ENCODE measurements at regions not wholly inside any gene's neighbourhood (a gene's known extent, or its start where the extent isn't known, plus 50 kb on each side); places are given as distances from the start of the nearest gene placed in this dataset.

DNA sequence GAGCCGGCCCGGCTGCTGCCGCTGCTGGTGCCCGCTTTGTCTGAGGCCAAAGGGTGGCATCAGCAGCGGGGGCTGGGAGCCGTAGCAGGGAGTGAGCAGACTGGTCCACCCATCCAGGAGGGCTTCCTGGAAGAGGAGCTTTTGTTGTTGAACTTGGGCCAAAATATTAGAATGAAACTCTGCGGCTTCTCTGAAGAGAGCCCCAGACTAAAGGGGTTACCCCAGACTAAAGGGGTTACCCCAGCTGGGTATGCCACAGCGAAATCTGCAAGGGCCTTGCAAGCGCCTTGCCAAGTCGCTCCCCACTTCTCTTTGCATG lies 154.7 kb upstream of the ZMIZ1 start:
- no peak overlapping the region for H3K27ac Mint-ChIP-seq (ENCODE audit: unreplicated experiment)

DNA sequence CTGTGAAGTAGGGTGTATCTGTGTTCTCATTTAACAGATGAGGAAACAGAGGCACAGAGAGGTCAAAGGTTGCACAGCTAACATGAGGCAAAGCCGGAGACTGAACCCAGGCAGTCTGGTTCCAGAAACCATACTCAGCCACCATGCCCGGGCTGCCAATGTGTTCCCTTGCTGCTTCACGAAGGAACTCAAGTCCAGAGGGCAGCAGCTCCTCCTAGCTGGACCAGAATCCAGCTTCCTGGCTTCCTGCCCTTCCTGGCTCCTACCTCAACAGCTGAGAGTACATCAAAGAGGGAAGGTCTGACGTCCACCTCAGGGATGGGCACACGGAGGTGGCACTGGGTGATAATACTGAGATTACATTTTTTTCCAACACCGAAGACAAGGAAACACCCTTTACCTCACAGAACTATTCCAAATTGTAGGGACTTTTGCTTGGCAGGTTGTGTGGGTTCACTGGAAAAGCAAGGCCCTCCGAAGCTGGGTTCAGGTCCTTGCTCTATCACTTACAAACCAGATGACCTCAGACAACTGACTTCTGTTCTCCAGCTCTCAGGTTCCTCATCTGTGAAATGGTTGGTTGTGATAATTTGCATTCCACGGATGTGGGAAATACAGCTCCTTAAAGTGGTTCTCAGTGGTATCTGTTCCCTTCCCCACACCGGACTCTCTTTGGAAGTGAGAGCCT lies 154.1 kb upstream of the ZMIZ1 start:
- Mint-ChIP-seq H3K36me3 (ENCODE audit: low read depth, unreplicated experiment) (no peaks in the 10 kb centered on the region), H3K4me1 (ENCODE audit: unreplicated experiment) (peaks cover 20% of the 10 kb centered on the region), H3K9me3 (ENCODE audit: unreplicated experiment) (no peaks in the 10 kb centered on the region), H3K4me3 (ENCODE audit: unreplicated experiment) (peak overlapping the region; percentile 11), H3K27me3 (ENCODE audit: unreplicated experiment) (peaks cover 16% of the 10 kb centered on the region), H3K27ac (ENCODE audit: unreplicated experiment) (no peak overlapping the region)
- TF ChIP-seq, protein P1, sequence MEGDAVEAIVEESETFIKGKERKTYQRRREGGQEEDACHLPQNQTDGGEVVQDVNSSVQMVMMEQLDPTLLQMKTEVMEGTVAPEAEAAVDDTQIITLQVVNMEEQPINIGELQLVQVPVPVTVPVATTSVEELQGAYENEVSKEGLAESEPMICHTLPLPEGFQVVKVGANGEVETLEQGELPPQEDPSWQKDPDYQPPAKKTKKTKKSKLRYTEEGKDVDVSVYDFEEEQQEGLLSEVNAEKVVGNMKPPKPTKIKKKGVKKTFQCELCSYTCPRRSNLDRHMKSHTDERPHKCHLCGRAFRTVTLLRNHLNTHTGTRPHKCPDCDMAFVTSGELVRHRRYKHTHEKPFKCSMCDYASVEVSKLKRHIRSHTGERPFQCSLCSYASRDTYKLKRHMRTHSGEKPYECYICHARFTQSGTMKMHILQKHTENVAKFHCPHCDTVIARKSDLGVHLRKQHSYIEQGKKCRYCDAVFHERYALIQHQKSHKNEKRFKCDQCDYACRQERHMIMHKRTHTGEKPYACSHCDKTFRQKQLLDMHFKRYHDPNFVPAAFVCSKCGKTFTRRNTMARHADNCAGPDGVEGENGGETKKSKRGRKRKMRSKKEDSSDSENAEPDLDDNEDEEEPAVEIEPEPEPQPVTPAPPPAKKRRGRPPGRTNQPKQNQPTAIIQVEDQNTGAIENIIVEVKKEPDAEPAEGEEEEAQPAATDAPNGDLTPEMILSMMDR (IDR thresholded peaks at IDR 0.05; ENCODE audit: unreplicated experiment) = no peak
- DNase-seq (ENCODE audit: low spot score) = no peak

More for the DNA sequence above, 154.7 kb upstream of the ZMIZ1 start:
- H3K36me3 Mint-ChIP-seq (ENCODE audit: low read depth, unreplicated experiment) = no peaks in the 10 kb centered on the region
- peaks cover 20% of the 10 kb centered on the region for H3K27me3 Mint-ChIP-seq (ENCODE audit: unreplicated experiment)
- DNase-seq (ENCODE audit: low spot score) = no peak
- peak overlapping the region; percentile 11 for H3K4me3 Mint-ChIP-seq (ENCODE audit: unreplicated experiment)
- TF ChIP-seq, protein P1 (IDR thresholded peaks at IDR 0.05; ENCODE audit: unreplicated experiment) = no peak
- H3K4me1 Mint-ChIP-seq (ENCODE audit: unreplicated experiment) = peaks cover 20% of the 10 kb centered on the region
- no peaks in the 10 kb centered on the region for H3K9me3 Mint-ChIP-seq (ENCODE audit: unreplicated experiment)

DNA sequence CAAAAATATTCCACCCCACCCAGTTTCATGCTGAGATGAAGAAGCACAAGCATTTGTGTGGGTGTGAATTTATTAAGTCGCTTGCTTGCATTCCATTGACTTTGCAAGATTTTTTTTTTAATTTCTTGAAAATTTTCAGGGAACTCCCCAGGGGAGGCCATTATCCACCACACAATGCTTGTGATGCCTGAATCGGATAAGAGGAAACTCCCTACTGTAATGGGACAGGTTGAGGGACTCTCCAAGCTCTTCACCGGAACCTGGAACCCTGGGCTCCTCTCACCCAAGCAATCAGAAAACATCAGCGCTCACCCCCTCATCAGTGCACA lies 153.6 kb upstream of the ZMIZ1 start:
- H3K27me3 Mint-ChIP-seq (ENCODE audit: unreplicated experiment) = peaks cover 16% of the 10 kb centered on the region
- TF ChIP-seq, protein P1 (IDR thresholded peaks at IDR 0.05; ENCODE audit: unreplicated experiment) = no peak
- peaks cover 20% of the 10 kb centered on the region for H3K4me1 Mint-ChIP-seq (ENCODE audit: unreplicated experiment)

DNA sequence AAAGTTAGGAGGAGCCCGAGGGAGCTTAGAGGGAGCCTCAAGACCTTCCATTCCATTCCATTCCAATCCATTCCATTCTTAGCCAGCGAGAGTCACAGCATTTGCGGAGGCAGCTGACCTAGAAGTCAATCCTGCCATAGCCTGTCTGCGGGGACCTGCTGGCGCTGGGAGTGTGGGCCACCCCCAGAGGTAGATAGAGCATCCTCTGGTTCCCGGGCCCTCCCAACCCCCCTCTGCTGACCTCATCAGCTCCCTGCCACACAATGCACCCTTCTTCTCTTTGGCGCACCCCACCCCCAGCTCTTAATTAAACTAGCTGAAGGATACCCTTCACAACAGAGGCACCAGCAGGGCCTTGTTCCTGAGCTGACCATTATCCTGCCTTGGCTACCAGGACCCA lies 152.5 kb upstream of the ZMIZ1 start:
- no peak overlapping the region for H3K27ac Mint-ChIP-seq (ENCODE audit: unreplicated experiment)
- H3K4me3 Mint-ChIP-seq (ENCODE audit: unreplicated experiment) = no peak overlapping the region
- no peak for DNase-seq (ENCODE audit: low spot score)
- H3K4me1 Mint-ChIP-seq (ENCODE audit: unreplicated experiment) = peaks cover 20% of the 10 kb centered on the region
- peaks cover 12% of the 10 kb centered on the region for H3K27me3 Mint-ChIP-seq (ENCODE audit: unreplicated experiment)
- TF ChIP-seq, protein P1 (IDR thresholded peaks at IDR 0.05; ENCODE audit: unreplicated experiment) = no peak
- no peaks in the 10 kb centered on the region for H3K36me3 Mint-ChIP-seq (ENCODE audit: low read depth, unreplicated experiment)
- H3K9me3 Mint-ChIP-seq (ENCODE audit: unreplicated experiment) = no peaks in the 10 kb centered on the region

More for the DNA sequence above, 153.6 kb upstream of the ZMIZ1 start:
- Mint-ChIP-seq H3K9me3 (ENCODE audit: unreplicated experiment) (no peaks in the 10 kb centered on the region), H3K36me3 (ENCODE audit: low read depth, unreplicated experiment) (no peaks in the 10 kb centered on the region), H3K27ac (ENCODE audit: unreplicated experiment) (no peak overlapping the region), H3K4me3 (ENCODE audit: unreplicated experiment) (no peak overlapping the region)
- DNase-seq (ENCODE audit: low spot score) = no peak

DNA sequence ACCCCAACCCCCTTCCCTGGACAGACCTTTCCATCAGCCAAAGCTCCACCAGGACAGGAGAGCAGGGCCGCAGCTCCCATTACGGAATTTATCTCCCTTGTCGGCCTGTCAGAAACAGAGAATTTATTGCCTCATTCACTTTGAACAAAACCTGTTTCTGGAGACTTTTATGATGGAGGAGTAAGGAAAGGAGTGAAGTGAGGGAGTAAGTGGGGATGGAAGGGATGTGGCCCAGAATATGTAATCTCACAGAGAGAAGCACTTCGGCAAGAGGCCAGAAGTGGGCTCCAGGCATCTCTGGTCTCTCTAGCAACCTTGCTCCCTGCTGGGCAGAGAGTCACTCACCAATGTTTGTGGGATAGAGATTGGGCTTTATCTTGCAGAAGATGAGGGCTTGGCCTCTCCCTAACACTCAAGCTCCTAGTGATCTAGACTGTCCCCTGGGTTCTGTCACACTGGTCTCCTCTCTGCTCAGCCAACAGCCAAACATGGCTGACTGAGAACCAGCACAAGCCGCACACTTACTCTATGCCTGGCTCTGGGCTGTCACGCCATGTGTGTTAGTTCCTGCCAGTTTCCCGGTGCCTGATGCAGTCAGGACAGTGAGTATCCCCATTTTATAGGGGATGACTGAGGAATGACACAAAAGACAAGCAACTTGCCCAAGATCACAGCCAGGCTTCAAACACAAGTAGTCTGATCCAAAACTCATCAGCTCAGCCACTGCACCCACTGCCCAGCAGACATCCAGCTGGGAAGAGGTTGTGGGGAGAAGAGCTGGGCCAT lies 149.4 kb upstream of the ZMIZ1 start:
- TF ChIP-seq, protein P1 (IDR thresholded peaks at IDR 0.05; ENCODE audit: unreplicated experiment) = no peak
- Mint-ChIP-seq H3K27me3 (ENCODE audit: unreplicated experiment) (no peaks in the 10 kb centered on the region), H3K36me3 (ENCODE audit: low read depth, unreplicated experiment) (no peaks in the 10 kb centered on the region), H3K27ac (ENCODE audit: unreplicated experiment) (no peak overlapping the region), H3K4me3 (ENCODE audit: unreplicated experiment) (no peak overlapping the region), H3K4me1 (ENCODE audit: unreplicated experiment) (peaks cover 18% of the 10 kb centered on the region), H3K9me3 (ENCODE audit: unreplicated experiment) (no peaks in the 10 kb centered on the region)
- no peak for DNase-seq (ENCODE audit: low spot score)
